Hepatocyte (in vitro differentiated cells): ENCODE measurements at regions not wholly inside any gene's neighbourhood (a gene's known extent, or its start where the extent isn't known, plus 50 kb on each side); places are given as distances from the start of the nearest gene placed in this dataset.

Experiments used
- DNase-seq: peaks from one replicate; pipeline ENCODE4 v3.0.0-alpha.2; 2016; ENCODE audit warnings: low spot score
- H2AFZ ChIP-seq: fragments of 200-600 bp; sonication (generic); 2 replicates; pipeline ENCODE4 v1.6.0; 2016; ENCODE audit warnings: antibody characterized with exemption, mild to moderate bottlenecking
- H3K27ac ChIP-seq: fragments of 200-600 bp; sonication (generic); 2 replicates; pipeline ENCODE4 v1.5.1; 2016; ENCODE audit warnings: mild to moderate bottlenecking
- H3K27me3 ChIP-seq: fragments of 200-600 bp; sonication (generic); 2 replicates; pipeline ENCODE4 v1.6.1; 2016
- H3K36me3 ChIP-seq: fragments of 200-600 bp; sonication (generic); replicated peaks from 2 replicates; pipeline ENCODE4 v1.5.1; 2016; ENCODE audit warnings: low read depth; ENCODE audit not compliant: insufficient read depth
- H3K4me1 ChIP-seq: fragments of 200-600 bp; sonication (generic); 2 replicates; pipeline ENCODE4 v1.5.1; 2016; ENCODE audit warnings: mild to moderate bottlenecking, moderate library complexity; ENCODE audit not compliant: insufficient read depth
- H3K4me2 ChIP-seq: fragments of 200-600 bp; sonication (generic); 2 replicates; pipeline ENCODE4 v1.6.0; 2016
- H3K4me3 ChIP-seq: fragments of 200-600 bp; sonication (generic); 2 replicates; pipeline ENCODE4 v1.5.1; 2016; ENCODE audit warnings: mild to moderate bottlenecking
- H3K79me2 ChIP-seq: fragments of 200-600 bp; sonication (generic); 2 replicates; pipeline ENCODE4 v1.6.0; 2017; ENCODE audit warnings: mild to moderate bottlenecking
- H3K9me2 ChIP-seq: fragments of 200-600 bp; sonication (generic); replicated peaks from 2 replicates; pipeline ENCODE4 v1.6.0; 2017; ENCODE audit warnings: mild to moderate bottlenecking; ENCODE audit not compliant: insufficient read depth
- H3K9me3 ChIP-seq: fragments of 200-600 bp; sonication (generic); 2 replicates; pipeline ENCODE4 v1.5.1; 2016; ENCODE audit warnings: low read depth, mild to moderate bottlenecking
- H4K20me1 ChIP-seq: fragments of 200-600 bp; sonication (generic); 2 replicates; pipeline ENCODE4 v1.6.0; 2016; ENCODE audit warnings: mild to moderate bottlenecking; ENCODE audit not compliant: insufficient read depth, poor library complexity, severe bottlenecking
- EZH2 ChIP-seq: fragments of 200-600 bp; sonication (generic); IDR thresholded peaks from 2 replicates; pipeline ENCODE4 v1.6.1; 2016; ENCODE audit warnings: antibody characterized with exemption, mild to moderate bottlenecking, borderline replicate concordance
- EZH2phosphoT487 ChIP-seq: fragments of 200-600 bp; sonication (generic); IDR thresholded peaks from one replicate; pipeline ENCODE4 v1.6.1; 2018; ENCODE audit warnings: antibody characterized with exemption, mild to moderate bottlenecking, low read depth, moderate library complexity; ENCODE audit not compliant: unreplicated experiment, severe bottlenecking
- WGBS: methylation state at CpG from one replicate; pipeline ENCODE4 v1.1.6; 2016; ENCODE audit warnings: low lambda C conversion rate; ENCODE audit errors: missing lambda C conversion rate; 5-methylcytosine and 5-hydroxymethylcytosine counted together
- TF ChIP-seq, protein P1 (sequence below): fragments of 200-600 bp; sonication (generic); IDR thresholded peaks from 2 replicates; pipeline ENCODE4 v1.5.1; 2016; ENCODE audit warnings: antibody characterized with exemption, mild to moderate bottlenecking; ENCODE audit not compliant: poor library complexity

DNA sequence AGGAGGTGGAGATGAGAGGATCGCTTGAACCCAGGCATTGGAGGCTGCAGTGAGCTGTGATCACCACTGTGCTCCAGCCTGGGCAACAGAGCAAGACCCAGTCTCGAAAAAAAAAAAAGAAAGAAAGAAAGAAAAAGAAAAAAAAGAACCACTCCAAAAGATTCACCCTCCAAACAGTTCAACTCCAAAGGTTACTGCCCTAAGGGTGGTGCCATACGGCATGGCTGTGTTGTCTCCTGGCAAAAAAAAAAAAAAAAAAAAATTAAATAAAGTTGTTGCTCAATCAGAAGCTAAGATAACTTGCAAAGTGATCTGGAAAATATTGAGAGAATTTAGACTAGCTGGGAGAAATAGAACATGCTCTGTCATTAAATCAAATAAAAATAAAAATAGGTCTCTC, 79.5 kb downstream of the KCTD15 start:
- TF ChIP-seq EZH2 (no peak), EZH2phosphoT487 (no peak)
- TF ChIP-seq, protein P1, sequence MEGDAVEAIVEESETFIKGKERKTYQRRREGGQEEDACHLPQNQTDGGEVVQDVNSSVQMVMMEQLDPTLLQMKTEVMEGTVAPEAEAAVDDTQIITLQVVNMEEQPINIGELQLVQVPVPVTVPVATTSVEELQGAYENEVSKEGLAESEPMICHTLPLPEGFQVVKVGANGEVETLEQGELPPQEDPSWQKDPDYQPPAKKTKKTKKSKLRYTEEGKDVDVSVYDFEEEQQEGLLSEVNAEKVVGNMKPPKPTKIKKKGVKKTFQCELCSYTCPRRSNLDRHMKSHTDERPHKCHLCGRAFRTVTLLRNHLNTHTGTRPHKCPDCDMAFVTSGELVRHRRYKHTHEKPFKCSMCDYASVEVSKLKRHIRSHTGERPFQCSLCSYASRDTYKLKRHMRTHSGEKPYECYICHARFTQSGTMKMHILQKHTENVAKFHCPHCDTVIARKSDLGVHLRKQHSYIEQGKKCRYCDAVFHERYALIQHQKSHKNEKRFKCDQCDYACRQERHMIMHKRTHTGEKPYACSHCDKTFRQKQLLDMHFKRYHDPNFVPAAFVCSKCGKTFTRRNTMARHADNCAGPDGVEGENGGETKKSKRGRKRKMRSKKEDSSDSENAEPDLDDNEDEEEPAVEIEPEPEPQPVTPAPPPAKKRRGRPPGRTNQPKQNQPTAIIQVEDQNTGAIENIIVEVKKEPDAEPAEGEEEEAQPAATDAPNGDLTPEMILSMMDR: no peak
- 87% methylated on average over 3 of the region's 3 CpGs for WGBS
- H3K27me3 ChIP-seq: no peaks in the 10 kb centered on the region

DNA sequence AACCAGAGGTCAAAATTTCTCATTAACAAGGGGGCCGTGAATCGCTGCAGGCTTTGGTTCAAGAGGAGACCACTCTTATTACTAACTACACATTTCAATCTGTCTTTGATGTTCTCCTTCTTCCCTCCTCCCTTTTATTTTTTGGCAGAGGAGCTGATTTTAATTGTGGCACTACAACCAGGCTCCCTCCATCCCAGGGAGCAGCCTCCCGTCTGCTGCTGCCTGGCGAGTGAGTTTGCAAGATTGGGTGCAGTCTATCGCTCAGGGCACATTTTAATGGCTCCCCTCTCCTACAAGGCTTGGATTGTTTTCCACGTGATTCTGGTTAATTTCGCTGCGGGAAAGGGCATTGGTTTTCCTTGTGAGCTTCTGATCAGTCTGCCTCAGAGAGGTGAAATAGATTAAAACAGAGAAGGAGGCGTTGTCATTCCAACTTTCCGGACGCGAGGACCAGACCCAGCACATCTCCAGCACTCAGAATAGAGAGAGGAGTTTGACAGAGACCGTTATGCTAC, 81.4 kb downstream of the KCTD15 start:
- Histone ChIP-seq H3K4me2 (no peak overlapping the region), H3K27me3 (no peaks in the 10 kb centered on the region), H3K36me3 (no peaks in the 10 kb centered on the region), H2AFZ (no peak overlapping the region), H4K20me1 (no peaks in the 10 kb centered on the region), H3K9me2 (no peaks in the 10 kb centered on the region), H3K4me1 (no peaks in the 10 kb centered on the region), H3K4me3 (no peak overlapping the region), H3K27ac (no peak overlapping the region), H3K79me2 (no peaks in the 10 kb centered on the region), H3K9me3 (no peaks in the 10 kb centered on the region)
- 58% methylated on average over 13 of the region's 13 CpGs for WGBS
- TF ChIP-seq EZH2 (no peak), EZH2phosphoT487 (no peak)
- TF ChIP-seq, protein P1: no peak
- DNase-seq: no peak

More for the DNA sequence above, 79.5 kb downstream of the KCTD15 start:
- Histone ChIP-seq H3K4me3 (no peak overlapping the region), H3K27ac (no peak overlapping the region), H3K36me3 (no peaks in the 10 kb centered on the region), H3K79me2 (no peaks in the 10 kb centered on the region), H2AFZ (no peak overlapping the region), H3K9me2 (no peaks in the 10 kb centered on the region), H3K4me2 (no peak overlapping the region), H4K20me1 (no peaks in the 10 kb centered on the region), H3K9me3 (no peaks in the 10 kb centered on the region), H3K4me1 (no peaks in the 10 kb centered on the region)
- no peak for DNase-seq

DNA sequence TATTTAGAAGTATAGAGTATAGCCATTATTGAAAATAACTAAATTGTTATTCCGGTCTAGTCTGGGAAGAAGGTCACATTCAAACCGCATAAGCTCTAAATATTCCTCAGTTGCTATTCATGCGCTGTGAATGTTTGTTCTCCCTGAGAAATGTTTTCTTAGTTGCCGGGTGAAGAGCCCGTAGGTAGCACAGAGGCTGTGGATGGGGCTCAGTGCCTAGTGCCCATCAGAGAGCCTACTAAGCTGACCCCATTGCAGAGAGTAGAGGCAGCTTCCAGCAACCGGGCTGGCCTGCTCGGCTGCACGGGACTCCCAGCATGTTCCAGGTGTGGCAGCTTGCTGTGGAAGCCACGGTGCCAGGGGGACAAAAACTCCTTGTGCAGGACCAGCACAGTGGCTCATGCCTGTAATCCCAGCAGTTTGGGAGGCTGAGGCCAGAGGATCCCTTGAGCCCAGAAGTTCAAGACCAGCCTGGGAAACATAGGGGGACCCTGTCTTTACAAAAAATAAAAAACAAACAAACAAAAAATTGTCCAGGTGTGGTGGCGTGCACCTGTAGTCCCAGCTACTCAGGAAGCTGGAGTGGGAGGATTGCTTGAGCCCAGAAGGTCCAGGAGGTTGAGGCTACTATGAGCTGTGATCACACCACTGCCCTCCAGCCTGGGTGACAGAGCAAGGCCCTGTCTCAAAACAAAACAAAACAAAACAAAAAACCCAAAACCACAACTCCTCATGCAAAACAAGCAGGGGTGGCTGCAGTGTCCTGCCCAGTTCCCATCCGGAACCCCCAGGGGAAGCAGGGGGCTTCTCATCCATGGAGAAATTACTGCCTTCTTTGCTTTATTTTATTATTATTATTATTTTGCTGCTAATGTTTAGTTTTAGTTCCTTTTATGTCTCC, 82.5 kb downstream of the KCTD15 start:
- WGBS: 90% methylated on average over 11 of the region's 11 CpGs
- H3K27ac ChIP-seq: no peak overlapping the region
- no peaks in the 10 kb centered on the region for H3K36me3 ChIP-seq
- peaks cover 5% of the 10 kb centered on the region for H3K4me1 ChIP-seq
- no peak overlapping the region for H3K4me3 ChIP-seq
- no peaks in the 10 kb centered on the region for H3K9me3 ChIP-seq
- TF ChIP-seq EZH2 (no peak), EZH2phosphoT487 (no peak)
- TF ChIP-seq, protein P1: no peak
- no peak overlapping the region for H2AFZ ChIP-seq
- H3K27me3 ChIP-seq: no peaks in the 10 kb centered on the region
- no peak overlapping the region for H3K4me2 ChIP-seq
- no peaks in the 10 kb centered on the region for H3K9me2 ChIP-seq
- no peaks in the 10 kb centered on the region for H3K79me2 ChIP-seq
- H4K20me1 ChIP-seq: no peaks in the 10 kb centered on the region
- no peak for DNase-seq
